Esophagus muscularis mucosa (tissue), 4 donors: ENCODE measurements at regions not wholly inside any gene's neighbourhood (a gene's known extent, or its start where the extent isn't known, plus 50 kb on each side); places are given as distances from the start of the nearest gene placed in this dataset.

Source experiments
- EP300 ChIP-seq: sonication (generic); formaldehyde crosslinking; IDR thresholded peaks from one replicate; pipeline ENCODE4 v1.6.1; 2017; ENCODE audit warnings: antibody characterized with exemption
- POLR2A ChIP-seq: fragments of 450-650 bp; IDR thresholded peaks from one replicate; pipeline ENCODE4 v1.6.1; 2017; ENCODE audit warnings: antibody characterized with exemption, moderate library complexity, mild to moderate bottlenecking, low read depth
- POLR2AphosphoS5 ChIP-seq, 2 donors: sonication (generic); formaldehyde crosslinking; IDR thresholded peaks; one replicate each; pipeline ENCODE4 v1.6.1; 2017; ENCODE audit warnings: antibody characterized with exemption in 2 of 2
- TF ChIP-seq, protein P1 (sequence below), 3 experiments: fragments of 200-600 bp in 2 of 3; fragments of 450-650 bp in 1 of 3; sonication (generic) in 2 of 3; IDR thresholded peaks; one replicate each; pipeline ENCODE4 v1.5.1; 2017 to 2019; ENCODE audit warnings: antibody characterized with exemption in 3 of 3, mild to moderate bottlenecking in 2 of 3, moderate library complexity in 1 of 3

DNA sequence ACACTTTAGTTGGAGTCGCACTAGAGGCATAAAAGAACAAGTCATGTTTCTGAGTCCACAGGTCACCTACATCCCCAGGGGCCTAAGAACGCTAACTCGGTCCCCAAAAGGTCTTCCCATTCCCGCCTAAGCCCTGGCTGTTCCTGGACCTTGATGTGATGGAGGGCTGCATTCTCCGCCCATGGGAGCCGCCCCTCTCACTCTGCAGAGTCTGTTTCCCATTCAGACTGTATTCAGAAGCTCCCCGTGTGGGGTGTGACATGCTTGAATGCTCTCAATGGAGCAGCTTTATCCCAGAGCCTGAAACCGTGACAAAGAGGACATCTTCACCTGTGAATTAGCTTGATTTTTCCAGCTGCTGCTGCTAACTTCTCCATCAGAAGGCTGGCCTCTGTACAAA lies 319.0 kb upstream of the KLHL29 start:
- TF ChIP-seq POLR2AphosphoS5 (IDR thresholded peaks at IDR 0.05) (no peak), EP300 (no peak), POLR2A (no peak)
- TF ChIP-seq, protein P1, sequence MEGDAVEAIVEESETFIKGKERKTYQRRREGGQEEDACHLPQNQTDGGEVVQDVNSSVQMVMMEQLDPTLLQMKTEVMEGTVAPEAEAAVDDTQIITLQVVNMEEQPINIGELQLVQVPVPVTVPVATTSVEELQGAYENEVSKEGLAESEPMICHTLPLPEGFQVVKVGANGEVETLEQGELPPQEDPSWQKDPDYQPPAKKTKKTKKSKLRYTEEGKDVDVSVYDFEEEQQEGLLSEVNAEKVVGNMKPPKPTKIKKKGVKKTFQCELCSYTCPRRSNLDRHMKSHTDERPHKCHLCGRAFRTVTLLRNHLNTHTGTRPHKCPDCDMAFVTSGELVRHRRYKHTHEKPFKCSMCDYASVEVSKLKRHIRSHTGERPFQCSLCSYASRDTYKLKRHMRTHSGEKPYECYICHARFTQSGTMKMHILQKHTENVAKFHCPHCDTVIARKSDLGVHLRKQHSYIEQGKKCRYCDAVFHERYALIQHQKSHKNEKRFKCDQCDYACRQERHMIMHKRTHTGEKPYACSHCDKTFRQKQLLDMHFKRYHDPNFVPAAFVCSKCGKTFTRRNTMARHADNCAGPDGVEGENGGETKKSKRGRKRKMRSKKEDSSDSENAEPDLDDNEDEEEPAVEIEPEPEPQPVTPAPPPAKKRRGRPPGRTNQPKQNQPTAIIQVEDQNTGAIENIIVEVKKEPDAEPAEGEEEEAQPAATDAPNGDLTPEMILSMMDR (IDR thresholded peaks at IDR 0.05) = no peak
